IMR-90 (cell line): ENCODE measurements at regions not wholly inside any gene's neighbourhood (a gene's known extent, or its start where the extent isn't known, plus 50 kb on each side); places are given as distances from the start of the nearest gene placed in this dataset.

Source experiments
- ATAC-seq: fragments of 200-7000 bp; cut with Tn5 transposase; 2 replicates; pipeline ENCODE4 v1.9.1; 2020; ENCODE audit warnings: low read depth, mild to moderate bottlenecking, moderate library complexity
- BruUV-seq: library from RNA; stranded (reverse); fragments of 400-500 nt; replicated peaks from 2 replicates; lab custom pipeline; 2021; lab: Mats Ljungman, UMichigan
- CTCF ChIA-PET: fragments of 300-600 bp; formaldehyde crosslinking; extraction: SDS; loops from one replicate; lab custom pipeline; 2021; ENCODE audit warnings: antibody characterized with exemption; lab: Yijun Ruan, JAX
- POLR2A ChIA-PET: fragments of 300-600 bp; sonication (Branson Sonifier 250); formaldehyde crosslinking; loops from one replicate; lab custom pipeline; 2022; ENCODE audit warnings: antibody characterized with exemption; ENCODE audit not compliant: unreplicated experiment; lab: Charles Lee
- DNase-seq: peaks from one replicate; pipeline ENCODE4 v3.0.0; 2013
- H2AFZ ChIP-seq: replicated peaks from 2 replicates; pipeline ENCODE3; 2013; ENCODE audit warnings: low read length, mild to moderate bottlenecking; ENCODE audit not compliant: poor library complexity
- H2AK5ac ChIP-seq: 2 replicates; pipeline ENCODE4 v1.6.1; 2013; ENCODE audit warnings: low read depth, low read length, inconsistent platforms
- H2AK9ac ChIP-seq: replicated peaks from 2 replicates; pipeline ENCODE3; 2013; ENCODE audit warnings: mild to moderate bottlenecking, low read depth, low read length, moderate library complexity; ENCODE audit not compliant: poor library complexity
- H2BK120ac ChIP-seq: 2 replicates; pipeline ENCODE4 v1.6.1; 2013; ENCODE audit warnings: low read depth, low read length, inconsistent platforms
- H2BK15ac ChIP-seq: 3 replicates; pipeline ENCODE4 v1.6.1; 2013; ENCODE audit warnings: low read depth, low read length, inconsistent platforms
- H2BK20ac ChIP-seq: 2 replicates; pipeline ENCODE4 v1.6.1; 2013; ENCODE audit warnings: low read depth, mild to moderate bottlenecking, inconsistent platforms, low read length, moderate library complexity
- H2BK5ac ChIP-seq: 2 replicates; pipeline ENCODE4 v1.6.1; 2013; ENCODE audit warnings: mild to moderate bottlenecking, low read depth, low read length, inconsistent platforms; ENCODE audit not compliant: poor library complexity, severe bottlenecking
- H3K14ac ChIP-seq: replicated peaks from 2 replicates; pipeline ENCODE4 v1.6.1; 2013; ENCODE audit warnings: low read depth, low read length, inconsistent platforms
- H3K18ac ChIP-seq: 2 replicates; pipeline ENCODE4 v1.6.1; 2013; ENCODE audit warnings: low read depth, low read length, control low read depth
- H3K23ac ChIP-seq: 2 replicates; pipeline ENCODE4 v1.6.1; 2013; ENCODE audit warnings: low read depth, low read length, inconsistent platforms
- H3K27ac ChIP-seq: 2 replicates; pipeline ENCODE4 v1.5.1; 2013; ENCODE audit warnings: mild to moderate bottlenecking, control low read depth, low read length; ENCODE audit not compliant: insufficient read depth
- H3K27me3 ChIP-seq: 2 replicates; pipeline ENCODE4 v1.6.1; 2013; ENCODE audit warnings: low read length; ENCODE audit not compliant: control insufficient read depth, insufficient read depth
- H3K36me3 ChIP-seq: 2 replicates; pipeline ENCODE4 v1.6.1; 2013; ENCODE audit warnings: low read length, mixed read lengths; ENCODE audit not compliant: control insufficient read depth, insufficient read depth
- H3K4ac ChIP-seq: 2 replicates; pipeline ENCODE4 v1.6.1; 2013; ENCODE audit warnings: low read depth, low read length, inconsistent platforms
- H3K4me1 ChIP-seq: 2 replicates; pipeline ENCODE4 v1.6.1; 2013; ENCODE audit warnings: low read length, mixed read lengths; ENCODE audit not compliant: control insufficient read depth, insufficient read depth
- H3K4me2 ChIP-seq: 2 replicates; pipeline ENCODE4 v1.6.1; 2013; ENCODE audit warnings: low read depth, mild to moderate bottlenecking, control low read depth, low read length, moderate library complexity
- H3K4me3 ChIP-seq: 2 replicates; pipeline ENCODE4 v1.5.1; 2013; ENCODE audit warnings: low read depth, mild to moderate bottlenecking, control low read depth, low read length, moderate library complexity; ENCODE audit not compliant: insufficient read depth
- H3K56ac ChIP-seq: 2 replicates; pipeline ENCODE4 v1.6.1; 2013; ENCODE audit warnings: low read length, inconsistent platforms; ENCODE audit not compliant: insufficient read depth; ENCODE audit errors: extremely low read depth
- H3K79me1 ChIP-seq, 2 experiments: 2 replicates each; pipeline ENCODE4 v1.6.1; 2013; ENCODE audit warnings: low read length in 2 of 2, inconsistent platforms in 1 of 2, low read depth in 1 of 2
- H3K9ac ChIP-seq: 2 replicates; pipeline ENCODE4 v1.6.1; 2013; ENCODE audit warnings: low read depth, low read length, control low read depth
- H3K9me1 ChIP-seq: 2 replicates; pipeline ENCODE4 v1.6.1; 2013; ENCODE audit warnings: low read length, inconsistent platforms; ENCODE audit not compliant: insufficient read depth
- H3K9me3 ChIP-seq: 2 replicates; pipeline ENCODE4 v1.6.1; 2013; ENCODE audit warnings: low read length; ENCODE audit not compliant: control insufficient read depth, insufficient read depth
- H4K20me1 ChIP-seq: 2 replicates; pipeline ENCODE4 v1.6.1; 2013; ENCODE audit warnings: low read length, inconsistent platforms; ENCODE audit not compliant: insufficient read depth
- H4K5ac ChIP-seq: 2 replicates; pipeline ENCODE4 v1.6.1; 2013; ENCODE audit warnings: mild to moderate bottlenecking, low read depth, low read length, control low read depth
- H4K8ac ChIP-seq, 2 experiments: 2 replicates each; pipeline ENCODE4 v1.6.1; 2013; ENCODE audit warnings: low read depth in 2 of 2, low read length in 2 of 2, control low read depth in 1 of 2, inconsistent platforms in 1 of 2
- H4K91ac ChIP-seq: 2 replicates; pipeline ENCODE4 v1.6.1; 2013; ENCODE audit warnings: low read depth, low read length, inconsistent platforms; ENCODE audit not compliant: insufficient read depth
- BHLHE40 ChIP-seq: fragments of 150-350 bp; IDR thresholded peaks from 2 replicates; pipeline ENCODE4 v1.6.1; 2016; ENCODE audit warnings: mild to moderate bottlenecking, low read depth, low read length
- CEBPB ChIP-seq: IDR thresholded peaks from 2 replicates; pipeline ENCODE4 v1.6.1; 2012; ENCODE audit warnings: low read depth, low read length, improper control_type of control experiment
- CHD1 ChIP-seq: IDR thresholded peaks from 2 replicates; pipeline ENCODE4 v1.6.1; 2012; ENCODE audit warnings: low read depth, low read length, improper control_type of control experiment
- FOS ChIP-seq: fragments of 150-350 bp; IDR thresholded peaks from 2 replicates; pipeline ENCODE4 v1.6.1; 2016; ENCODE audit warnings: low read depth, low read length
- MAFK ChIP-seq: IDR thresholded peaks from 2 replicates; pipeline ENCODE4 v1.6.1; 2012; ENCODE audit warnings: low read depth, low read length, improper control_type of control experiment
- MAZ ChIP-seq: IDR thresholded peaks from 2 replicates; pipeline ENCODE4 v1.6.1; 2012; ENCODE audit warnings: low read depth, mild to moderate bottlenecking, low read length, improper control_type of control experiment, moderate library complexity, borderline replicate concordance
- MXI1 ChIP-seq: IDR thresholded peaks from 2 replicates; pipeline ENCODE4 v1.6.1; 2012; ENCODE audit warnings: low read depth, mild to moderate bottlenecking, low read length, moderate library complexity, borderline replicate concordance
- NFE2L2 ChIP-seq: fragments of 150-350 bp; IDR thresholded peaks from 2 replicates; pipeline ENCODE4 v1.6.1; 2016; ENCODE audit warnings: low read depth, mild to moderate bottlenecking, low read length
- POLR2A ChIP-seq: IDR thresholded peaks from 2 replicates; pipeline ENCODE4 v1.6.1; 2012; ENCODE audit warnings: mild to moderate bottlenecking, low read depth, low read length
- RAD21 ChIP-seq: IDR thresholded peaks from 2 replicates; pipeline ENCODE4 v1.6.1; 2012; ENCODE audit warnings: low read length, improper control_type of control experiment
- RCOR1 ChIP-seq: IDR thresholded peaks from 2 replicates; pipeline ENCODE4 v1.6.1; 2012; ENCODE audit warnings: mild to moderate bottlenecking, low read length, improper control_type of control experiment; ENCODE audit not compliant: insufficient replicate concordance
- RFX5 ChIP-seq: IDR thresholded peaks from 2 replicates; pipeline ENCODE4 v1.8.0; 2012; ENCODE audit warnings: low read depth, mild to moderate bottlenecking, low read length, moderate library complexity
- SMC3 ChIP-seq: fragments of 150-350 bp; IDR thresholded peaks from 2 replicates; pipeline ENCODE4 v1.6.1; 2016; ENCODE audit warnings: low read depth, mild to moderate bottlenecking, antibody characterized with exemption, low read length, moderate library complexity
- WGBS, 2 experiments: methylation state at CpG; one replicate each; pipeline versions ENCODE4 v1.1.5 to v1.1.7; 2013; ENCODE audit warnings: missing lambda C conversion rate in 2 of 2; ENCODE audit not compliant: insufficient read length in 1 of 2; ENCODE audit errors: extremely low coverage in 2 of 2; 5-methylcytosine and 5-hydroxymethylcytosine counted together
- dilution Hi-C: fragments of 300-500 bp; cut with HindIII; formaldehyde crosslinking; loops from one replicate; pipeline ENCODE4 v1.14.3; 2018; ENCODE audit warnings: low sequenced_read_pairs; ENCODE audit not compliant: unreplicated experiment
- in situ Hi-C: fragments of 300-500 bp; cut with MboI; formaldehyde crosslinking; loops from 3 replicates; pipeline ENCODE4 v1.14.3; 2019; ENCODE audit warnings: low sequenced_read_pairs, inconsistent platforms, mixed read lengths
- intact Hi-C: fragments of 100-400 bp; cut with micrococcal nuclease; formaldehyde crosslinking; loops from 2 replicates; pipeline ENCODE4 v1.10.0; 2022
- TF ChIP-seq, protein P1 (sequence below): fragments of 150-350 bp; IDR thresholded peaks from 2 replicates; pipeline ENCODE4 v1.6.1; 2017; ENCODE audit warnings: mild to moderate bottlenecking, antibody characterized with exemption, low read length, low read depth
- TF ChIP-seq, protein P2 (sequence below): fragments of 150-350 bp; IDR thresholded peaks from 2 replicates; pipeline ENCODE4 v1.6.1; 2016; ENCODE audit warnings: low read depth, mild to moderate bottlenecking, low read length, moderate library complexity, borderline replicate concordance
- TF ChIP-seq, protein P3 (sequence below): conservative IDR thresholded peaks from 2 replicates; pipeline ENCODE4 v1.5.1; 2012; ENCODE audit warnings: mild to moderate bottlenecking, low read depth, low read length, improper control_type of control experiment

DNA sequence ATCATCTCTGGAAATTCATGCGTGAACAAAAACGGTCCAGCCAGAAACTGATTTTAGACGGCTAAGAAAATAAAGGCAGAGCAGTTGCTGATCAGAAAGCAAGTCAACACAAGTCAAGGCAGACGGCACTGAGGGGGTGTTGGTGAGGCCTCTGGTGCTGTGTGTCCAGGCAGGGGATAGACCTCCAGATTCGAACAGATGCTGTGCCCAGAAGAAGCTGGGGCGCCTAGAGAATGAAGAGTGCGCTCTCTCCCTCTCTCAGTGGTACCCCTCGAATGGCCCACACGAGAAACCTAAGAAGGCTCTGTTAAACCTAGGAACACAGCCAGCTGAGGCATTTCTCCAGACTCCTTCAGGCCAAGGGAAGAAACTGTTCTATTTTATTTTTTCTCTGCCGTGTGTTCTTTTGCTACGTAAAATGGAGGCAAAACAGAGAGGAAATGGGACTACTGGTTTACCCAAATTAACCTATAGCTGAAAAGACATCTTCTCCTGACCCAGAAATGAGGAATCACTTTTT, 178.3 kb downstream of the PMP22 start:
- intact Hi-C loops (no loop called here), in situ Hi-C loops (no loop called here), dilution Hi-C loops (no loop called here)
- peaks cover 11% of the 10 kb centered on the region for H3K27me3 ChIP-seq
- no peak overlapping the region for H3K4ac ChIP-seq
- H3K4me2 ChIP-seq, result no peak overlapping the region
- H2BK120ac ChIP-seq, result no peak overlapping the region
- peak overlapping the region; percentile 23 for H2AK9ac ChIP-seq
- no peak overlapping the region for H3K14ac ChIP-seq
- DNase-seq, result no peak
- H3K27ac ChIP-seq, result no peak overlapping the region
- no peak overlapping the region for H2BK20ac ChIP-seq
- H2AK5ac ChIP-seq, result no peak overlapping the region
- no peaks in the 10 kb centered on the region for H3K79me1 ChIP-seq
- CTCF ChIA-PET, result no interaction called here
- no peaks in the 10 kb centered on the region for H3K36me3 ChIP-seq
- H2BK15ac ChIP-seq, result no peak overlapping the region
- POLR2A ChIA-PET, result no interaction called here
- no peak overlapping the region for H3K9ac ChIP-seq
- no peak overlapping the region for H2AFZ ChIP-seq
- no peak overlapping the region for H3K4me3 ChIP-seq
- H3K23ac ChIP-seq, result no peak overlapping the region
- BruUV-seq, result no TSS peak
- H3K4me1 ChIP-seq, result no peaks in the 10 kb centered on the region
- WGBS, 2 experiments, result 81% methylated on average over 3 of the region's 11 CpGs; no CpG with 5 or more reads in 1 of the 2 experiments
- no peaks in the 10 kb centered on the region for H3K9me3 ChIP-seq
- no peak for ATAC-seq
- H3K56ac ChIP-seq, result no peak overlapping the region
- no peak overlapping the region for H3K18ac ChIP-seq
- H2BK5ac ChIP-seq, result no peak overlapping the region
- no peak overlapping the region for H4K91ac ChIP-seq
- no peaks in the 10 kb centered on the region for H3K9me1 ChIP-seq
- H4K8ac ChIP-seq, result no peak overlapping the region
- H4K5ac ChIP-seq, result no peak overlapping the region
- TF ChIP-seq, protein P1, sequence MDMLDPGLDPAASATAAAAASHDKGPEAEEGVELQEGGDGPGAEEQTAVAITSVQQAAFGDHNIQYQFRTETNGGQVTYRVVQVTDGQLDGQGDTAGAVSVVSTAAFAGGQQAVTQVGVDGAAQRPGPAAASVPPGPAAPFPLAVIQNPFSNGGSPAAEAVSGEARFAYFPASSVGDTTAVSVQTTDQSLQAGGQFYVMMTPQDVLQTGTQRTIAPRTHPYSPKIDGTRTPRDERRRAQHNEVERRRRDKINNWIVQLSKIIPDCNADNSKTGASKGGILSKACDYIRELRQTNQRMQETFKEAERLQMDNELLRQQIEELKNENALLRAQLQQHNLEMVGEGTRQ, result no peak
- TF ChIP-seq RFX5, result no peak
- no peak for TF ChIP-seq CEBPB
- TF ChIP-seq CHD1, result no peak
- TF ChIP-seq RCOR1, result no peak
- no peak for TF ChIP-seq SMC3
- TF ChIP-seq, protein P2, sequence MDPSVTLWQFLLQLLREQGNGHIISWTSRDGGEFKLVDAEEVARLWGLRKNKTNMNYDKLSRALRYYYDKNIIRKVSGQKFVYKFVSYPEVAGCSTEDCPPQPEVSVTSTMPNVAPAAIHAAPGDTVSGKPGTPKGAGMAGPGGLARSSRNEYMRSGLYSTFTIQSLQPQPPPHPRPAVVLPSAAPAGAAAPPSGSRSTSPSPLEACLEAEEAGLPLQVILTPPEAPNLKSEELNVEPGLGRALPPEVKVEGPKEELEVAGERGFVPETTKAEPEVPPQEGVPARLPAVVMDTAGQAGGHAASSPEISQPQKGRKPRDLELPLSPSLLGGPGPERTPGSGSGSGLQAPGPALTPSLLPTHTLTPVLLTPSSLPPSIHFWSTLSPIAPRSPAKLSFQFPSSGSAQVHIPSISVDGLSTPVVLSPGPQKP, result no peak
- no peak for TF ChIP-seq MAZ
- TF ChIP-seq RAD21, result no peak
- no peak for TF ChIP-seq POLR2A
- TF ChIP-seq FOS, result no peak
- TF ChIP-seq, protein P3, sequence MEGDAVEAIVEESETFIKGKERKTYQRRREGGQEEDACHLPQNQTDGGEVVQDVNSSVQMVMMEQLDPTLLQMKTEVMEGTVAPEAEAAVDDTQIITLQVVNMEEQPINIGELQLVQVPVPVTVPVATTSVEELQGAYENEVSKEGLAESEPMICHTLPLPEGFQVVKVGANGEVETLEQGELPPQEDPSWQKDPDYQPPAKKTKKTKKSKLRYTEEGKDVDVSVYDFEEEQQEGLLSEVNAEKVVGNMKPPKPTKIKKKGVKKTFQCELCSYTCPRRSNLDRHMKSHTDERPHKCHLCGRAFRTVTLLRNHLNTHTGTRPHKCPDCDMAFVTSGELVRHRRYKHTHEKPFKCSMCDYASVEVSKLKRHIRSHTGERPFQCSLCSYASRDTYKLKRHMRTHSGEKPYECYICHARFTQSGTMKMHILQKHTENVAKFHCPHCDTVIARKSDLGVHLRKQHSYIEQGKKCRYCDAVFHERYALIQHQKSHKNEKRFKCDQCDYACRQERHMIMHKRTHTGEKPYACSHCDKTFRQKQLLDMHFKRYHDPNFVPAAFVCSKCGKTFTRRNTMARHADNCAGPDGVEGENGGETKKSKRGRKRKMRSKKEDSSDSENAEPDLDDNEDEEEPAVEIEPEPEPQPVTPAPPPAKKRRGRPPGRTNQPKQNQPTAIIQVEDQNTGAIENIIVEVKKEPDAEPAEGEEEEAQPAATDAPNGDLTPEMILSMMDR, result no peak
- TF ChIP-seq MXI1, result no peak
- TF ChIP-seq BHLHE40, result no peak
- TF ChIP-seq NFE2L2, result no peak
- TF ChIP-seq MAFK, result no peak
- H4K20me1 ChIP-seq, result no peaks in the 10 kb centered on the region
